ENCODE measurements at regions not wholly inside any gene's neighbourhood (a gene's known extent, or its start where the extent isn't known, plus 50 kb on each side); places are given as distances from the start of the nearest gene placed in this dataset.

GRCh38 chr13:22861958-22862466 lies 318.8 kb upstream of the SGCG start:
- no peak for TF ChIP-seq EZH2phosphoT487 (IDR thresholded peaks at IDR 0.05; ENCODE audit: unreplicated experiment)
- no peak for TF ChIP-seq ZNF462 (CRISPR knock-in tag; IDR thresholded peaks at IDR 0.05)
- no peak for TF ChIP-seq CTCF (conservative IDR thresholded peaks at IDR 0.05; ENCODE audit: low read depth in 2 of 2)
- no peak for TF ChIP-seq ETS1 (IDR thresholded peaks at IDR 0.05)
- no peak for TF ChIP-seq ZNF331 (CRISPR knock-in tag; IDR thresholded peaks at IDR 0.05; ENCODE audit: low read depth)
- no peak for TF ChIP-seq JUNB (IDR thresholded peaks at IDR 0.05; ENCODE audit: unreplicated experiment)
- TF ChIP-seq ZNF114 (CRISPR knock-in tag; IDR thresholded peaks at IDR 0.05) = no peak
- TF ChIP-seq POLR2AphosphoS5 (IDR thresholded peaks at IDR 0.05; ENCODE audit: low read depth) = no peak
- no peak for TF ChIP-seq CREB1 (CRISPR knock-in tag; IDR thresholded peaks at IDR 0.05; ENCODE audit: low read depth)
- TF ChIP-seq STAT1 (IDR thresholded peaks at IDR 0.05; ENCODE audit: unreplicated experiment) = no peak
- no peak for TF ChIP-seq NANOG (IDR thresholded peaks at IDR 0.05; ENCODE audit: borderline replicate concordance)
- TF ChIP-seq REST (IDR thresholded peaks at IDR 0.05; ENCODE audit: unreplicated experiment) = no peak
- no peak for TF ChIP-seq EZH2 (IDR thresholded peaks at IDR 0.05; ENCODE audit: low read depth, unreplicated experiment)

More at GRCh38 chr13:22861958-22862466, 318.8 kb upstream of the SGCG start:
- Histone ChIP-seq H3K4me3 (no peak overlapping the region), H3K36me3 (ENCODE audit: insufficient read depth) (no peaks in the 10 kb centered on the region), H3K27me3 (ENCODE audit: insufficient read depth) (no peaks in the 10 kb centered on the region), H3F3A (replicated peaks; ENCODE audit: low read depth) (no peaks in the 10 kb centered on the region), H3K9me2 (ENCODE audit: insufficient read depth) (no peaks in the 10 kb centered on the region), H4K20me1 (replicated peaks; ENCODE audit: insufficient read depth) (no peaks in the 10 kb centered on the region), H3K4me1 (ENCODE audit: insufficient read depth) (no peaks in the 10 kb centered on the region), H3K4me2 (no peak overlapping the region), H2AFZ (no peak overlapping the region), H3K27ac (ENCODE audit: low read depth) (no peak overlapping the region), H3K79me2 (replicated peaks; ENCODE audit: insufficient read depth) (no peaks in the 10 kb centered on the region)
- ATAC-seq = no peak
- Mint-ChIP-seq H3K27me3 (ENCODE audit: insufficient read depth, low read depth, poor library complexity) (no peaks in the 10 kb centered on the region), H3K9me3 (peaks cover 4% of the 10 kb centered on the region; the same call in 2 of the 3 replicates), H3K4me3 (no peak overlapping the region), H3K36me3 (ENCODE audit: low read depth) (0 out of 3 replicates have a peak, but pooled peaks cover 4% of the 10 kb centered on the region), H3K27ac (no peak overlapping the region), H3K4me1 (no peaks in the 10 kb centered on the region)
- no peak for DNase-seq (ENCODE audit: low spot score)

Data from GM23338 (cell line).